WTC11 (cell line): ENCODE measurements at regions not wholly inside any gene's neighbourhood (a gene's known extent, or its start where the extent isn't known, plus 50 kb on each side); places are given as distances from the start of the nearest gene placed in this dataset.

Experiments
- CREB1 ChIP-seq: sonication (generic); formaldehyde crosslinking; IDR thresholded peaks from 2 replicates; pipeline ENCODE4 v1.8.0; 2023; ENCODE audit warnings: mild to moderate bottlenecking, missing genetic modification reagents
- CTCF ChIP-seq: fragments of 200-600 bp; IDR thresholded peaks from 2 replicates; pipeline ENCODE4 v1.8.0; 2022; ENCODE audit warnings: antibody characterized with exemption
- ETV6 ChIP-seq: sonication (generic); formaldehyde crosslinking; IDR thresholded peaks from 2 replicates; pipeline ENCODE4 v1.8.1; 2022; ENCODE audit warnings: mild to moderate bottlenecking, missing genetic modification reagents
- IRF2 ChIP-seq: sonication (generic); formaldehyde crosslinking; IDR thresholded peaks from 2 replicates; pipeline ENCODE4 v1.8.0; 2022; ENCODE audit warnings: low read depth, missing genetic modification reagents, borderline replicate concordance
- MXD4 ChIP-seq: fragments of 250-450 bp; sonication (Bioruptor Pico); IDR thresholded peaks from 2 replicates; pipeline ENCODE4 v1.8.0; 2021; ENCODE audit warnings: mild to moderate bottlenecking, moderate library complexity, borderline replicate concordance
- NR2C2 ChIP-seq: sonication (generic); formaldehyde crosslinking; IDR thresholded peaks from 2 replicates; pipeline ENCODE4 v1.8.0; 2022; ENCODE audit warnings: mild to moderate bottlenecking, missing genetic modification reagents
- SP1 ChIP-seq: sonication (generic); formaldehyde crosslinking; conservative IDR thresholded peaks from 2 replicates; pipeline ENCODE4 v1.8.1; 2022; ENCODE audit warnings: missing genetic modification reagents
- TCF7 ChIP-seq: sonication (generic); formaldehyde crosslinking; IDR thresholded peaks from 2 replicates; pipeline ENCODE4 v1.8.0; 2022; ENCODE audit warnings: mild to moderate bottlenecking, low read depth, missing genetic modification reagents, moderate library complexity

- no peak for TF ChIP-seq MXD4 (CRISPR knock-in tag)
- no peak for TF ChIP-seq CTCF
- TF ChIP-seq IRF2 (CRISPR knock-in tag) = no peak
- no peak for TF ChIP-seq ETV6
- TF ChIP-seq SP1 (CRISPR knock-in tag) = no peak
- no peak for TF ChIP-seq CREB1
- TF ChIP-seq TCF7 (CRISPR knock-in tag) = no peak
- no peak for TF ChIP-seq NR2C2 (CRISPR knock-in tag)
These were observed 825.7 kb upstream of the MAP3K7 start for GRCh38 chr6:91412532-91412931.
